GM23338 (cell line): ENCODE measurements at regions not wholly inside any gene's neighbourhood (a gene's known extent, or its start where the extent isn't known, plus 50 kb on each side); places are given as distances from the start of the nearest gene placed in this dataset.

Experiments
- ATAC-seq: fragments of 200-7000 bp; cut with Tn5 transposase; 3 replicates; pipeline ENCODE4 v1.9.1; 2020
- DNase-seq: peaks from one replicate; pipeline ENCODE4 v3.0.0-alpha.2; 2015; ENCODE audit warnings: low spot score
- H2AFZ ChIP-seq: fragments of 200-600 bp; sonication (generic); 2 replicates; pipeline ENCODE4 v1.8.0; 2016; ENCODE audit warnings: antibody characterized with exemption, mild to moderate bottlenecking, moderate library complexity
- H3F3A ChIP-seq: fragments of 200-600 bp; sonication (generic); replicated peaks from 2 replicates; pipeline ENCODE4 v1.8.0; 2017; ENCODE audit warnings: antibody characterized with exemption, mixed run types, low read depth
- H3K27ac ChIP-seq: fragments of 200-600 bp; sonication (generic); 2 replicates; pipeline ENCODE4 v1.6.1; 2016; ENCODE audit warnings: low read depth
- H3K27me3 ChIP-seq: fragments of 200-600 bp; sonication (generic); 2 replicates; pipeline ENCODE4 v1.8.0; 2016; ENCODE audit warnings: mild to moderate bottlenecking, mixed run types, moderate library complexity; ENCODE audit not compliant: insufficient read depth
- H3K36me3 ChIP-seq: fragments of 200-600 bp; sonication (generic); 2 replicates; pipeline ENCODE4 v1.8.0; 2016; ENCODE audit warnings: mild to moderate bottlenecking; ENCODE audit not compliant: insufficient read depth
- H3K4me1 ChIP-seq: fragments of 200-600 bp; sonication (generic); 2 replicates; pipeline ENCODE4 v1.8.0; 2016; ENCODE audit warnings: mild to moderate bottlenecking, moderate library complexity; ENCODE audit not compliant: insufficient read depth
- H3K4me2 ChIP-seq: fragments of 200-600 bp; sonication (generic); 2 replicates; pipeline ENCODE4 v1.7.1; 2017; ENCODE audit warnings: mixed run types
- H3K4me3 ChIP-seq: fragments of 200-600 bp; sonication (generic); 2 replicates; pipeline ENCODE4 v1.6.1; 2016; ENCODE audit warnings: mixed run types
- H3K79me2 ChIP-seq: fragments of 200-600 bp; sonication (generic); replicated peaks from 2 replicates; pipeline ENCODE4 v1.8.0; 2017; ENCODE audit warnings: mild to moderate bottlenecking; ENCODE audit not compliant: insufficient read depth
- H3K9me2 ChIP-seq: fragments of 200-600 bp; sonication (generic); 2 replicates; pipeline ENCODE4 v1.8.0; 2017; ENCODE audit not compliant: insufficient read depth
- H4K20me1 ChIP-seq: fragments of 200-600 bp; sonication (generic); replicated peaks from 2 replicates; pipeline ENCODE4 v1.8.0; 2017; ENCODE audit warnings: mild to moderate bottlenecking; ENCODE audit not compliant: insufficient read depth
- H3K27ac Mint-ChIP-seq: 2 replicates; pipeline ENCODE4 v1.8.0; 2020; ENCODE audit warnings: inconsistent platforms, mild to moderate bottlenecking, moderate library complexity, mixed read lengths
- H3K27me3 Mint-ChIP-seq: 3 replicates; pipeline ENCODE4 v1.8.0; 2022; ENCODE audit warnings: low read depth, mild to moderate bottlenecking, moderate library complexity, mixed read lengths, inconsistent platforms; ENCODE audit not compliant: insufficient read depth, poor library complexity
- H3K36me3 Mint-ChIP-seq: 3 replicates; pipeline ENCODE4 v1.8.0; 2021; ENCODE audit warnings: low read depth, mild to moderate bottlenecking, inconsistent platforms, moderate library complexity, mixed read lengths
- H3K4me1 Mint-ChIP-seq: 3 replicates; pipeline ENCODE4 v1.8.0; 2020; ENCODE audit warnings: mild to moderate bottlenecking, inconsistent platforms, mixed read lengths
- H3K4me3 Mint-ChIP-seq: 3 replicates; pipeline ENCODE4 v1.8.0; 2021; ENCODE audit warnings: moderate library complexity, mild to moderate bottlenecking, inconsistent platforms, mixed read lengths
- H3K9me3 Mint-ChIP-seq: 3 replicates; pipeline ENCODE4 v1.8.0; 2020; ENCODE audit warnings: moderate library complexity, mild to moderate bottlenecking, inconsistent platforms, mixed read lengths
- ETS1 ChIP-seq: IDR thresholded peaks from 2 replicates; pipeline ENCODE4 v1.6.1; 2016; ENCODE audit warnings: antibody characterized with exemption
- EZH2phosphoT487 ChIP-seq: fragments of 200-600 bp; sonication (generic); IDR thresholded peaks from one replicate; pipeline ENCODE4 v1.8.1; 2018; ENCODE audit warnings: antibody characterized with exemption; ENCODE audit not compliant: unreplicated experiment
- JUNB ChIP-seq: IDR thresholded peaks from one replicate; pipeline ENCODE4 v1.6.1; 2016; ENCODE audit warnings: antibody characterized with exemption; ENCODE audit not compliant: unreplicated experiment
- NANOG ChIP-seq: IDR thresholded peaks from 2 replicates; pipeline ENCODE4 v1.6.1; 2016; ENCODE audit warnings: antibody characterized with exemption, borderline replicate concordance
- REST ChIP-seq: IDR thresholded peaks from one replicate; pipeline ENCODE4 v1.6.1; 2018; ENCODE audit warnings: antibody characterized with exemption; ENCODE audit not compliant: unreplicated experiment
- ZNF462 ChIP-seq: fragments of 250-450 bp; sonication (Bioruptor Pico); IDR thresholded peaks from 2 replicates; pipeline ENCODE4 v1.5.0; 2020; ENCODE audit warnings: mild to moderate bottlenecking, moderate library complexity

- no peak for TF ChIP-seq ETS1
- TF ChIP-seq ZNF462 (CRISPR knock-in tag): no peak
- no peak for TF ChIP-seq JUNB
- TF ChIP-seq EZH2phosphoT487: no peak
- no peak for TF ChIP-seq NANOG
Observed at GRCh38 chr3:73709712-73710111, 85.0 kb upstream of the PDZRN3 start (continued).

- Histone ChIP-seq H3K27ac (no peak overlapping the region), H3F3A (no peaks in the 10 kb centered on the region), H3K9me2 (peaks cover 12% of the 10 kb centered on the region; the same call in 1 of the 2 replicates), H3K4me2 (no peak overlapping the region), H3K4me3 (no peak overlapping the region), H2AFZ (no peak overlapping the region), H3K4me1 (no peaks in the 10 kb centered on the region), H3K27me3 (no peaks in the 10 kb centered on the region), H3K36me3 (no peaks in the 10 kb centered on the region), H4K20me1 (no peaks in the 10 kb centered on the region), H3K79me2 (no peaks in the 10 kb centered on the region)
- peaks cover 2% of the 10 kb centered on the region for H3K27me3 Mint-ChIP-seq
- H3K9me3 Mint-ChIP-seq: no peaks in the 10 kb centered on the region
- no peak for ATAC-seq
- H3K4me3 Mint-ChIP-seq: no peak overlapping the region
- no peaks in the 10 kb centered on the region for H3K36me3 Mint-ChIP-seq
- H3K27ac Mint-ChIP-seq: no peak overlapping the region
- DNase-seq: no peak
- H3K4me1 Mint-ChIP-seq: no peaks in the 10 kb centered on the region
- TF ChIP-seq REST: no peak
Observed at GRCh38 chr3:73708956-73709355, 84.2 kb upstream of the PDZRN3 start.
